GM19397 (cell line): ENCODE measurements at regions not wholly inside any gene's neighbourhood (a gene's known extent, or its start where the extent isn't known, plus 50 kb on each side); places are given as distances from the start of the nearest gene placed in this dataset.

Source experiments
- ATAC-seq: cut with Tn5 transposase; IDR thresholded peaks from one replicate; pipeline ENCODE4 v1.9.1; 2021; ENCODE audit warnings: mild to moderate bottlenecking, moderate library complexity; ENCODE audit not compliant: unreplicated experiment

DNA sequence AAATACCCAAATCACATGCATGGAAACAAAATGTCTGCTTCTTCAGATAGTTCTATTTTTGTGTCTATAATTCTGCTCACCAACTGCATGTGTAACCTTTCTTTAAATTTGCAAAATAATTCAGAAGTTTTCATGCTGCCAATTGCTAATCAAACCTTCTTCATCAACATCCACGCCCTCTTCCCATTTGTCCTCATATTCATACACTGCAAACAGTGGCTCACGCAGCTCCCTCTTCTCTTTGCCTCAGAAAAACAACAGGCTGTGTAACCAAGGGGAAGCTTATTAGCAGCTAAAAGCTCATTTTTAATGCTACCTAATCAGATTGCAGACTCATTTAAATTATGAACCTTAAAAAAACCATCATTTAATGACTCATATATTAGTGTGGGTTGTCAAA is 555.0 kb upstream of the EPHA7 start:
- no peak for ATAC-seq

- no peak for ATAC-seq
Measured at GRCh38 chr6:93972791-93973190, 553.4 kb upstream of the EPHA7 start.

GRCh38 chr6:93970684-93971083 is 551.3 kb upstream of the EPHA7 start:
- ATAC-seq = no peak

GRCh38 chr6:93968126-93968525 is 548.8 kb upstream of the EPHA7 start:
- ATAC-seq = no peak

DNA sequence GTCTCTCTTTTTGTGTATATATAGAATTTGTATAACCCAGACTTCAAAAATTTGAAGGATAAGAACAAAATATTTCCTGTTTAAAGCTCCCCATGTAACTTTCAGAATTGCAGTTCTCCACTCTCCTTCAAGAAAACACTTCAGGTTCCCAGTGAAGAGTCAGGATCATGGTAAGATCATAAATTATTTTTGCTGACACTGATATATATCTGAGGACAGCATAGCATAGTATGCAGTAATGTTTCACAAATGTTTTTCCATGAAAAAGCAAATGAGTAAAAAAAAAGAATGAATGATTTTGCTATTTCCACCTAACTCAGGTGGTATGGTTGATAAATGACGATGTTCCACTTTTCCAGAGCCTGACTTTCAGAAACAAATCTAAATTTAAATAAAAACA is 545.6 kb upstream of the EPHA7 start:
- no peak for ATAC-seq

GRCh38 chr6:93964321-93964720 is 545.0 kb upstream of the EPHA7 start:
- ATAC-seq = no peak

DNA sequence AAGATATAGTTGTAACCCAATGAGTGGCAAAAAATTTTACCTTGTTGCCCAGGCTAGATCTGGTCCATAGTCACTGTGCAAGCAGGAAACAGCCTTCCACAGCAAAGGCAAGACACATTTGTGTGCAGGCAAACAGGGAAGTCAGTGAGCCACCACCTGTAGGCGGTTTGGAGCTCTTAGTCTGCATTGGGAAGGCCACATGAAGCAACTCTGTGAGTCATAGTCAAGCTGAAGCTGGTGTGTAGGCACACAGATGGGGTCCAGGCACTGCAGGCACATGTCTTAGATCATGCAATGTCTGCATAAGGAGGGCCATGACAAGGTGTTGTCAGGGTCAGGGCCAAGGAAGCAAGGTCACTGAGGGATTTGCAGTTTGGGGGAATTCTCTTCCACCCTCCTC is 543.2 kb upstream of the EPHA7 start:
- ATAC-seq = no peak

DNA sequence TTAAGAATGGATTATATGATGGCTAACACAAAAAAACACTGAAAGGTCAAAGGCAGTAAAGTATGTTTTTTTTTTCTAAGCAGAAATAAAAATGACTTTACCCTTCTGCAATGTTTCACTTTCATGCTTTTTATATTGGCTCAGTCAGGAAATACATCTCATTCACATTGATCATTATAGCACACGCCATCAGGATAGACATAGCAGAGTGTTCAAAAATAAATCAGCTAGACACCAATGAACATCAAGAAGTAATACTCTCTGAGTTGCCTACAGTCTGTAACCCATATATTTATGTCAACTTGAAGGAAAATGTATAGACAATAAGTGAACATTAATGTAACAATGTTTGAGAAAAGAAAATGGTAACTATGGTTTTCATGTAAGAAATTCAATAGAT is 535.2 kb upstream of the EPHA7 start:
- no peak for ATAC-seq

DNA sequence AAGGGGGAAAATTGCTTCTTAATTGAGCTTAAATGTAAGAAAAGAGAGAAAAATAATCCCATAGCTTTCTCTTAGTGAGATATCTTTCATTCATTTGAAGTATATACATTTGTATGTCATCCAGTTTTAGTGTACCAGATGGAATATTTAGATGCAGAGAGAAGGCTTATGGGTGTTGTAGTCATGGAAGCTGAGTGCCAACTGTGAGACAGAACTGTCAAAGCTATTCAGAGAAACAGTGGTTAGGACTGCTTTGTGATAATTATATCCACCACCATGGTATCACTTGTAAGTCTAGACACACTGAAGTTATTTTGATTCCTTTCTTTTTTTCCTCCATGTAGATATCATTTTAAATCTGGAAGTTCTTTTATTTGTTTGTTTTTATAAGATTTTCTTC is 524.3 kb upstream of the EPHA7 start:
- ATAC-seq = no peak

DNA sequence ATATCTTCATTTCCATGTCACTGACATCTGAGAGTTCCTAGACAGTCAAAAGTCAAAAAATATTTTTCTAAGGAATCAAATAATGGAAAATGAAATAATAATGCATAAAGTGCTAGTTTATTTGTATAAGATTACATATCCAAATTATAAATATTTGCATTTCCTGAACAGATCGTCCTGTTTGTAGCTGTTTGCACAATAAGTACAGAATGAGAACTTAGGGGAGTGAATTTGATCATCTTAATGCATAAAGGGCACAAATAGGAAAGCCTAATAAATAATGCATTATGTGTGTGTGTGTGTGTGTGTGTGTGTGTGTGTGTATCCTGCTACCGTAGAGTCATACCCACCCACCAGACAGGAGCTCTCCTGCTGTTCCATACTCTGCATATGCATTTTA is 521.0 kb upstream of the EPHA7 start:
- no peak for ATAC-seq

GRCh38 chr6:93932175-93932574 is 512.8 kb upstream of the EPHA7 start:
- no peak for ATAC-seq

DNA sequence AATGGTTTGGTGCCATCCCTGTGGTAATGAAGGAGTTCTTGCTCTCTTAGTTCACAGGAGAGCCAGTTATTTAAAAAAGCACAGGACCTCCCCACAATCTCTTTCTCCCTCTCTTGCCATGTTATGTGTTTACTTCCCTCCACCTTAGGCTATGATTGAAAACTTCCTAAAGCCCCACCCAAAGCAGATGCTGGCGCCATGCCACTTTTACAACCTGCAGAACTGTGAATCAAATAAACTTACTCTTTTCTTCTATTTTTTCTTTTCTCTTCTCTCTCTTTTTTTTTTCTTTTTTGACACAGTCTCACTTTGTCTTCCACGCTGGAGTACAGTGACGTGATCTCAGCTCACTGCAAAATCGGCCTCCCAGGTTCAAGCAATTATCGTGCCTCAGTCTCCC is 508.4 kb upstream of the EPHA7 start:
- no peak for ATAC-seq

- ATAC-seq = no peak
Measured at GRCh38 chr6:93919365-93919764, 500.0 kb upstream of the EPHA7 start.

DNA sequence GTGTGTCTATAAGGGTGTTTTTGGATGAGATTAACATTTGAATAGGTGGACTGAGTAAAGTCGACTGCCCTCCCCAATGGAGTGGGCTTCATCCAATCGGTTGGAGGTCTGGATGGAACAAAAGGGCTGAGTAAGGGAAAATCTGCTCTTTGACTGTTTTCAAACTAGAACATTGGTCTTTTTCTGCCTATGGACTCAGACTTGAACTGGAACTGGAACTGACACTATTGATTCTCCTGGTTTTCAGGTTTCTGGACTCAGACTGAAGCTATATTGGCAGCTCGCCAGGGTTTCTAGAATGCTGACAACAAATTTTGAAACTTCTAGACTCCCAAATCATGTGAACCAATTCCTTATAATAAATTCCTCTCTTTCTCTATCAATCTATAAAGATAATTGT is 498.9 kb upstream of the EPHA7 start:
- no peak for ATAC-seq

- ATAC-seq = no peak
Measured at GRCh38 chr6:93917216-93917615, 497.9 kb upstream of the EPHA7 start.

- ATAC-seq = no peak
Measured at GRCh38 chr6:93916716-93917115, 497.4 kb upstream of the EPHA7 start.

- ATAC-seq = no peak
Measured at GRCh38 chr6:93915961-93916360, 496.6 kb upstream of the EPHA7 start.

DNA sequence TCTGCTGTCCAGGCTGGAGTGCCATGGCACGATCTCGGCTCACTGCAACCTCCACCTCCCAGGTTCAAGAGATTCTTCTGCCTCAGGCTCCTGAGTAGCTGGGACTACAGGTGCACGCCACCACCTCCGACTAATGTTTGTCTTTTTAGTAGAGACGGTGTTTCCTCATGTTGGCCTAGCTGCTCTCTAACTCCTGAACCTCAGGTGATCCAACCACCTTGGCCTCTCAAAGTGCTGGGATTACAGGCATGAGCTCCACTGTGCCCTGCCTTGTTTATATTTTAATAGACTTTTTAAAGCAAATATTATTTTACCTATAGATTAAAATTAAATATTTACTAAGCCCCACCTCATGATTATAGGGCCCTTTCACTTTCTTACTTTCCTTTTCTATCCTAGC is 483.2 kb upstream of the EPHA7 start:
- ATAC-seq = no peak

GRCh38 chr6:93900142-93900541 is 480.8 kb upstream of the EPHA7 start:
- no peak for ATAC-seq

DNA sequence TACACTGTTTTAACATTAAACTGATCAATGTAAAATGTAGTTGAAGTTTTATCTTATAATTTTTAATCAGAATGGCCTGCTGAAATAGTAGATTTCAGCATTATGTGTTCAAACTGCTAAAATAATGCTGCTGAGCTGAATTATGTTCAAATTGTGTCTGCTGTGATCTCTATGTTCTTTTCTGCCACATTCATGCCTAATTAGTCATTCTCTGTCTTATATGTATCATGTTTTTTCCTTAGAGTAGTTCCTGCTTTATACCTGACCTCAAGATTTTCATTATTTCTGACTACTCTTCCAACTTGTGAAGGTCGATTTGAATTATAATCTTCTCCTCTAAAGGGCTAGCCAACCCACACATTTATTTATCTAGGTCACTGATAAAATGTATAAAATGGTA is 476.7 kb upstream of the EPHA7 start:
- ATAC-seq = no peak

DNA sequence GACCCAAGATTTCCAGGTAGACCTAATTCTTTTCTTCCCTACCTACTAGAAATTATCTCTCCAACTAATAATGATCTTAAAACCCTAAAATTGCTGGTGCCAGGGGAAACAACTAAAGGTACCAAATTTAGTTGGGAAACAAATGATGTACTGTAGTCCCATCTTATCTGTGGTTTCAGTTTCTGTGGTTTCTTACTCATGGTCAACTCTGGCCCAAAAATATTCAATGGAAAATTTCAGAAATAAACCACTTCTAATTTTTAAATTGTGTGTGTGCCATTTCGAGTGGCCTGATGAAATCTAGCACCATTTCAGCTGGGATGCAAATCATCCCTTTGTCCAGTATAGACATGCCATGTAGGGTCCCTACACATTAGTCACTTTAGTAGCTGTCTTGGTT is 475.2 kb upstream of the EPHA7 start:
- no peak for ATAC-seq

DNA sequence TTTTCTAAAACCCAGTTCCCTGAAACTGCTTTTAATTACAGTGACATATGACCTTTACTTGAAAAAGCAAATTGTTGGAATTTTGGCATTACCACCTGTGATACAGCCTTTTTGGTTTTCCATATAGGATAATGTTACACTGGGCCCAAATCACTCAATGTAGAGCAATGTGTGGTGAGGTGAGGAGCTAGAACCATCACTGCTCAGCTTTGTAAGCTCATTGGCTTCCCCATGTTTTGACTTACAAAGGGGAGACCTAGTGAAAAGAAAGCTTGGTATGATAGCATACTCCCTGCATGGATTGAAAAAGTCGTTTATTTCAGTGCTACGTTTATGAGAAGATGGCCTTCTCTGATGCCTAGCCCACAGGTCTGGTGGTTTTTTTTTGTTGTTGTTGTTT is 470.4 kb upstream of the EPHA7 start:
- no peak for ATAC-seq

- ATAC-seq = no peak
Measured at GRCh38 chr6:93886416-93886815, 467.1 kb upstream of the EPHA7 start.

- no peak for ATAC-seq
Measured at GRCh38 chr6:93859971-93860370, 440.6 kb upstream of the EPHA7 start.
